Esophagus squamous epithelium (tissue), 5 donors: ENCODE measurements at regions not wholly inside any gene's neighbourhood (a gene's known extent, or its start where the extent isn't known, plus 50 kb on each side); places are given as distances from the start of the nearest gene placed in this dataset.

ENCODE experiments used
- DNase-seq: peaks from one replicate; lab custom pipeline; 2025; lab: John Stamatoyannopoulos, UW
- H3K27ac ChIP-seq, 4 donors: fragments of 200-600 bp; sonication (generic); one replicate each; pipeline ENCODE4 v1.5.1; 2016 to 2019; ENCODE audit warnings: mild to moderate bottlenecking in 1 of 4
- H3K27me3 ChIP-seq, 4 donors: fragments of 200-600 bp; sonication (generic); 1 replicate in 3 of 4; 2 replicates in 1 of 4; pipeline versions ENCODE4 v1.5.1 to v1.6.0; 2017 to 2021; ENCODE audit warnings: antibody characterized with exemption in 1 of 4
- H3K36me3 ChIP-seq, 3 donors: fragments of 200-600 bp; sonication (generic); one replicate each; pipeline ENCODE4 v1.5.1; 2016 to 2019
- H3K4me1 ChIP-seq, 3 donors: fragments of 200-600 bp; sonication (generic); one replicate each; pipeline ENCODE4 v1.5.1; 2017 to 2019
- H3K4me3 ChIP-seq, 4 donors: fragments of 200-600 bp; sonication (generic); 1 replicate in 3 of 4; 2 replicates in 1 of 4; pipeline ENCODE4 v1.5.1; 2016 to 2019; ENCODE audit warnings: mild to moderate bottlenecking in 2 of 4, moderate library complexity in 1 of 4
- H3K9me3 ChIP-seq, 3 donors: fragments of 200-600 bp; sonication (generic); one replicate each; pipeline ENCODE4 v1.5.1; 2016 to 2019
- CTCF ChIP-seq, 6 experiments: fragments of 450-650 bp in 4 of 6; fragments of 200-600 bp in 2 of 6; sonication (generic) in 2 of 6; IDR thresholded peaks; one replicate each; pipeline ENCODE4 v1.5.1; 2016 to 2019; ENCODE audit warnings: antibody characterized with exemption in 6 of 6, mild to moderate bottlenecking in 4 of 6, moderate library complexity in 4 of 6
- POLR2A ChIP-seq, 4 donors: fragments of 450-650 bp; IDR thresholded peaks; one replicate each; pipeline ENCODE4 v1.6.1; 2017; ENCODE audit warnings: antibody characterized with exemption in 4 of 4, mild to moderate bottlenecking in 4 of 4, moderate library complexity in 3 of 4
- WGBS, 2 donors: methylation state at CpG; one replicate each; pipeline ENCODE4 v1.1.5; 2018; 5-methylcytosine and 5-hydroxymethylcytosine counted together
- intact Hi-C: fragments of 100-400 bp; cut with DNase I; formaldehyde crosslinking; loops from one replicate; pipeline ENCODE4 v1.15.0; 2022
- donor health status: DM: yes; HTN: yes; CAD: no.

- Histone ChIP-seq H3K27ac (peak overlapping the region in 1 of 4 donors; percentile 55), H3K27me3 (peaks cover 0 to 5% (median 0%) of the 10 kb centered on the region in 4 donors), H3K4me1 (peaks cover 3 to 53% (median 21%) of the 10 kb centered on the region in 3 donors), H3K9me3 (no peaks in the 10 kb centered on the region), H3K4me3 (no peak overlapping the region), H3K36me3 (no peaks in the 10 kb centered on the region)
- TF ChIP-seq CTCF (IDR thresholded peaks at IDR 0.05) (no peak), POLR2A (IDR thresholded peaks at IDR 0.05) (no peak)
- 65 to 67% methylated on average over 15 to 16 of the region's 18 CpGs for WGBS, 2 donors
- no peak for DNase-seq
- intact Hi-C loops: no loop called here
Measured at GRCh38 chr6:163707387-163708355, 293.2 kb downstream of the QKI start.

- H3K4me1 ChIP-seq: peaks cover 0 to 42% (median 16%) of the 10 kb centered on the region in 3 donors
- no peak for DNase-seq
- H3K9me3 ChIP-seq: no peaks in the 10 kb centered on the region
- H3K4me3 ChIP-seq: no peak overlapping the region
- H3K27me3 ChIP-seq: peaks cover 0 to 1% (median 0%) of the 10 kb centered on the region in 4 donors
- intact Hi-C loops: no loop called here
- TF ChIP-seq CTCF (IDR thresholded peaks at IDR 0.05) (no peak), POLR2A (IDR thresholded peaks at IDR 0.05) (no peak)
- no peaks in the 10 kb centered on the region for H3K36me3 ChIP-seq
- 73 to 87% methylated on average over 5 to 6 of the region's 6 CpGs for WGBS, 2 donors
- no peak overlapping the region for H3K27ac ChIP-seq
Measured at GRCh38 chr6:163706500-163707087, 292.1 kb downstream of the QKI start.

GRCh38 chr6:163705923-163706322, 291.4 kb downstream of the QKI start:
- no peak for DNase-seq
- 70 to 89% methylated on average over 9 of the region's 9 CpGs for WGBS, 2 donors
- Histone ChIP-seq H3K9me3 (no peaks in the 10 kb centered on the region), H3K27me3 (peaks cover 0 to 7% (median 0%) of the 10 kb centered on the region in 4 donors), H3K36me3 (no peaks in the 10 kb centered on the region), H3K4me3 (no peak overlapping the region), H3K27ac (no peak overlapping the region), H3K4me1 (peaks cover 0 to 35% (median 16%) of the 10 kb centered on the region in 3 donors)
- TF ChIP-seq POLR2A (IDR thresholded peaks at IDR 0.05) (no peak), CTCF (IDR thresholded peaks at IDR 0.05) (no peak)
- intact Hi-C loops: no loop called here

GRCh38 chr6:163702736-163703135, 288.2 kb downstream of the QKI start:
- Histone ChIP-seq H3K27me3 (peaks cover 0 to 16% (median 0%) of the 10 kb centered on the region in 4 donors), H3K4me3 (no peak overlapping the region), H3K4me1 (peaks cover 0 to 13% (median 3%) of the 10 kb centered on the region in 3 donors), H3K9me3 (no peaks in the 10 kb centered on the region), H3K36me3 (no peaks in the 10 kb centered on the region), H3K27ac (no peak overlapping the region)
- no peak for TF ChIP-seq POLR2A (IDR thresholded peaks at IDR 0.05)
- no peak for TF ChIP-seq CTCF (IDR thresholded peaks at IDR 0.05)
- intact Hi-C loops: no loop called here
- no peak for DNase-seq
- WGBS, 2 donors: 95 to 97% methylated on average over 3 of the region's 3 CpGs

- Histone ChIP-seq H3K27ac (no peak overlapping the region), H3K4me1 (peaks cover 0 to 3% (median 2%) of the 10 kb centered on the region in 3 donors)
Measured at GRCh38 chr6:163701762-163702161, 287.2 kb downstream of the QKI start.

More at GRCh38 chr6:163701762-163702161, 287.2 kb downstream of the QKI start:
- TF ChIP-seq POLR2A (IDR thresholded peaks at IDR 0.05) (no peak), CTCF (IDR thresholded peaks at IDR 0.05) (no peak)
- no peaks in the 10 kb centered on the region for H3K9me3 ChIP-seq
- peaks cover 0 to 16% (median 0%) of the 10 kb centered on the region in 4 donors for H3K27me3 ChIP-seq
- DNase-seq: no peak
- 74 to 84% methylated on average over 4 of the region's 4 CpGs for WGBS, 2 donors
- H3K4me3 ChIP-seq: no peak overlapping the region
- H3K36me3 ChIP-seq: no peaks in the 10 kb centered on the region
- intact Hi-C loops: no loop called here
